ENCODE measurements at regions not wholly inside any gene's neighbourhood (a gene's known extent, or its start where the extent isn't known, plus 50 kb on each side); places are given as distances from the start of the nearest gene placed in this dataset.

GRCh38 chr7:91397096-91397495 lies 132.9 kb downstream of the FZD1 start:
- Histone ChIP-seq H3K4me1 (ENCODE audit: control insufficient read depth, low read length) (no peaks in the 10 kb centered on the region), H3F3A (ENCODE audit: control insufficient read depth, insufficient read depth) (no peaks in the 10 kb centered on the region), H3K9me2 (replicated peaks; ENCODE audit: control insufficient read depth, low read length) (no peaks in the 10 kb centered on the region), H4K20me1 (ENCODE audit: control insufficient read depth, insufficient read depth, low read depth, low read length) (no peaks in the 10 kb centered on the region), H3K9me3 (ENCODE audit: control insufficient read depth, insufficient read depth, low read length) (no peaks in the 10 kb centered on the region), H3K4me3 (ENCODE audit: low read length) (no peak overlapping the region), H3K27me3 (ENCODE audit: control insufficient read depth, low read length) (no peaks in the 10 kb centered on the region), H3K79me2 (ENCODE audit: control insufficient read depth, low read length) (no peaks in the 10 kb centered on the region), H3K36me3 (ENCODE audit: control insufficient read depth, low read length) (no peaks in the 10 kb centered on the region), H3K27ac (ENCODE audit: low read depth, low read length) (no peak overlapping the region), H3K4me2 (ENCODE audit: low read length) (no peak overlapping the region)
- TF ChIP-seq, protein P1, sequence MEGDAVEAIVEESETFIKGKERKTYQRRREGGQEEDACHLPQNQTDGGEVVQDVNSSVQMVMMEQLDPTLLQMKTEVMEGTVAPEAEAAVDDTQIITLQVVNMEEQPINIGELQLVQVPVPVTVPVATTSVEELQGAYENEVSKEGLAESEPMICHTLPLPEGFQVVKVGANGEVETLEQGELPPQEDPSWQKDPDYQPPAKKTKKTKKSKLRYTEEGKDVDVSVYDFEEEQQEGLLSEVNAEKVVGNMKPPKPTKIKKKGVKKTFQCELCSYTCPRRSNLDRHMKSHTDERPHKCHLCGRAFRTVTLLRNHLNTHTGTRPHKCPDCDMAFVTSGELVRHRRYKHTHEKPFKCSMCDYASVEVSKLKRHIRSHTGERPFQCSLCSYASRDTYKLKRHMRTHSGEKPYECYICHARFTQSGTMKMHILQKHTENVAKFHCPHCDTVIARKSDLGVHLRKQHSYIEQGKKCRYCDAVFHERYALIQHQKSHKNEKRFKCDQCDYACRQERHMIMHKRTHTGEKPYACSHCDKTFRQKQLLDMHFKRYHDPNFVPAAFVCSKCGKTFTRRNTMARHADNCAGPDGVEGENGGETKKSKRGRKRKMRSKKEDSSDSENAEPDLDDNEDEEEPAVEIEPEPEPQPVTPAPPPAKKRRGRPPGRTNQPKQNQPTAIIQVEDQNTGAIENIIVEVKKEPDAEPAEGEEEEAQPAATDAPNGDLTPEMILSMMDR (IDR thresholded peaks at IDR 0.05; ENCODE audit: low read depth, low read length, poor library complexity, severe bottlenecking) = no peak
- TF ChIP-seq EZH2phosphoT487 (IDR thresholded peaks at IDR 0.05; ENCODE audit: borderline replicate concordance, low read length) = no peak

DNA sequence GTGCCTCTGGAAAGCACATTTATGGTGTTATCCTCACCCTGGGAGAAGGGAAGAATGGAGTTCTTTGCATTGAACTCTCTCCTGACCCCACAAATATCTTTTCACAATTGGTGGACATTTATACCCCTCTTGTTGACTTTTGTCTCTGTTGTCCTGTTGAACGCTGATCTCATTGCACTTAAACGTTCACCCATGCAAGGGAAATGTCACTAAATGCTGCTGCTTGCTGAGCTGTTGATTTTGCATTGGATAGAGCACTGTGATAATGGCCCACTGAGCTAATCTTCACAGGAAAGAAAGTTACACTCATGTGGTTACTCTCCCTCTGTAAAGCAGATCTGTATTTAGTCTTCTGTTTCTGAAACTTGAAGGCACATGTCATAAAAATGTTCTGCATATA lies 133.4 kb downstream of the FZD1 start:
- Histone ChIP-seq H3K4me2 (ENCODE audit: low read length) (no peak overlapping the region), H3K4me1 (ENCODE audit: control insufficient read depth, low read length) (no peaks in the 10 kb centered on the region), H3K27me3 (ENCODE audit: control insufficient read depth, low read length) (no peaks in the 10 kb centered on the region), H3K36me3 (ENCODE audit: control insufficient read depth, low read length) (no peaks in the 10 kb centered on the region), H3K79me2 (ENCODE audit: control insufficient read depth, low read length) (no peaks in the 10 kb centered on the region), H3K4me3 (ENCODE audit: low read length) (no peak overlapping the region), H3K9me3 (ENCODE audit: control insufficient read depth, insufficient read depth, low read length) (no peaks in the 10 kb centered on the region), H4K20me1 (ENCODE audit: control insufficient read depth, insufficient read depth, low read depth, low read length) (no peaks in the 10 kb centered on the region), H3K9me2 (replicated peaks; ENCODE audit: control insufficient read depth, low read length) (no peaks in the 10 kb centered on the region), H3K27ac (ENCODE audit: low read depth, low read length) (no peak overlapping the region), H3F3A (ENCODE audit: control insufficient read depth, insufficient read depth) (no peaks in the 10 kb centered on the region)
- TF ChIP-seq, protein P1 (IDR thresholded peaks at IDR 0.05; ENCODE audit: low read depth, low read length, poor library complexity, severe bottlenecking) = no peak
- no peak for TF ChIP-seq EZH2phosphoT487 (IDR thresholded peaks at IDR 0.05; ENCODE audit: borderline replicate concordance, low read length)

GRCh38 chr7:91398341-91398740 lies 134.1 kb downstream of the FZD1 start:
- no peak overlapping the region for H3K4me3 ChIP-seq (ENCODE audit: low read length)
- no peaks in the 10 kb centered on the region for H3K4me1 ChIP-seq (ENCODE audit: control insufficient read depth, low read length)
- no peaks in the 10 kb centered on the region for H3F3A ChIP-seq (ENCODE audit: control insufficient read depth, insufficient read depth)
- H3K9me2 ChIP-seq (replicated peaks; ENCODE audit: control insufficient read depth, low read length) = no peaks in the 10 kb centered on the region
- H3K36me3 ChIP-seq (ENCODE audit: control insufficient read depth, low read length) = no peaks in the 10 kb centered on the region
- H4K20me1 ChIP-seq (ENCODE audit: control insufficient read depth, insufficient read depth, low read depth, low read length) = no peaks in the 10 kb centered on the region
- H3K4me2 ChIP-seq (ENCODE audit: low read length) = no peak overlapping the region
- no peak overlapping the region for H3K27ac ChIP-seq (ENCODE audit: low read depth, low read length)
- H3K9me3 ChIP-seq (ENCODE audit: control insufficient read depth, insufficient read depth, low read length) = no peaks in the 10 kb centered on the region
- no peaks in the 10 kb centered on the region for H3K27me3 ChIP-seq (ENCODE audit: control insufficient read depth, low read length)
- H3K79me2 ChIP-seq (ENCODE audit: control insufficient read depth, low read length) = no peaks in the 10 kb centered on the region
- TF ChIP-seq, protein P1 (IDR thresholded peaks at IDR 0.05; ENCODE audit: low read depth, low read length, poor library complexity, severe bottlenecking) = no peak
- no peak for TF ChIP-seq EZH2phosphoT487 (IDR thresholded peaks at IDR 0.05; ENCODE audit: borderline replicate concordance, low read length)

Measured in DOHH2 (cell line).